A549 (cell line): ENCODE measurements at regions not wholly inside any gene's neighbourhood (a gene's known extent, or its start where the extent isn't known, plus 50 kb on each side); places are given as distances from the start of the nearest gene placed in this dataset.

Experiments used
- NPAS2 ChIP-seq: fragments of 250-450 bp; sonication (Bioruptor Pico); IDR thresholded peaks from 2 replicates; pipeline ENCODE4 v1.8.0; 2022; ENCODE audit warnings: mild to moderate bottlenecking, moderate library complexity, borderline replicate concordance
- PHF8 ChIP-seq: fragments of 200-600 bp; sonication (generic); IDR thresholded peaks from 2 replicates; pipeline ENCODE4 v1.6.1; 2016; ENCODE audit warnings: low read depth, mild to moderate bottlenecking, antibody characterized with exemption, moderate library complexity, borderline replicate concordance
- RAD21 ChIP-seq, 2 experiments: fragments of >200 bp in 1 of 2; sonication (Bioruptor Twin) in 1 of 2; formaldehyde crosslinking in 1 of 2; IDR thresholded peaks in 1 of 2; conservative IDR thresholded peaks in 1 of 2; 2 replicates in 1 of 2; 3 replicates in 1 of 2; pipeline ENCODE4 v1.6.1; 2012 to 2018; ENCODE audit warnings: inconsistent platforms in 1 of 2
- TF ChIP-seq, protein P1 (sequence below): fragments of >200 bp; sonication (Bioruptor Twin); formaldehyde crosslinking; IDR thresholded peaks from 3 replicates; pipeline ENCODE4 v1.5.1; 2016
- TF ChIP-seq, protein P2 (sequence below): fragments of 200-600 bp; sonication (generic); IDR thresholded peaks from 2 replicates; pipeline ENCODE4 v1.6.1; 2016; ENCODE audit warnings: antibody characterized with exemption, mild to moderate bottlenecking, moderate library complexity
- TF ChIP-seq, protein P3 (sequence below): fragments of 450-650 bp; IDR thresholded peaks from 2 replicates; pipeline ENCODE4 v1.6.1; 2014; ENCODE audit warnings: antibody characterized with exemption

DNA sequence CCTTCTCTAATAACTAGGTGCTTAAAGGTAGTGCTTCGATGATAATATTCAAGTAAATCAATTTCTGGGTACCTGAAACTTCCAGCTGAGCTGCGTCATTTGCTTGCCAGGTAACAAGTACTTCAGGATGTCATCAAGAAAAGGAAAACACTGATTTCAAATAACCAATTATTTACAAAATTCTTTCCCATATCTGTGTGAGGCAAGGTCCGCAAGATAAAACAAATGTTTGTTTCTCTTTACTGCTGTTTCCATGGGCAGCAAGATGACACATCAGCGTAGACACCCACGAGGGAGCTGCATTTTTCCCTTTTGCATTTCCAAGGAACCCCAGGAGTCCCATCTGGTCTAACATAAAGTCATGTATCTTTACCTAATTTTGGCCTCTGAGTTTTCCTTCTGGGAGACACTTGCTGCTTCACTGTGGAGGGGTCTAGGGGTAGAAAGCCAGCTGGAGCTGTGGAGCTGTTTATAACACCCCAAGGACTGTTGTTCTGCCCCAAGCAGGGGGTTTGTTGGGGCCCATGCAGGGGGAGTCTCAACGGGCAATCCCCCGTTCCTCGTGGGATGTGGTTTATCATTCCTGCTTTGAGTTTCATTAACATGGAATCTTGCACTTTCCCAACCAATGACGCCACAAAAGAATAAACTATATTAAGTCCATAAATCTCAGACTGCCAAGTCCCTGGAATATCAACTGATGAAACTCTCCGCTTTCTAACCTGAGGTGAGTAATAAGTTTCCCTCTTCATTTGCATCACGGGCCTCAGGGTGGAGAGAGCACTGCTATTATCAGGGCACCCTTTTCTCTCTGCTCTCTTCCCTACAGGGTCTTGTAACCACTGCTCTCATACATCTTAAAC, 112.8 kb upstream of the PELI2 start:
- TF ChIP-seq, protein P1, sequence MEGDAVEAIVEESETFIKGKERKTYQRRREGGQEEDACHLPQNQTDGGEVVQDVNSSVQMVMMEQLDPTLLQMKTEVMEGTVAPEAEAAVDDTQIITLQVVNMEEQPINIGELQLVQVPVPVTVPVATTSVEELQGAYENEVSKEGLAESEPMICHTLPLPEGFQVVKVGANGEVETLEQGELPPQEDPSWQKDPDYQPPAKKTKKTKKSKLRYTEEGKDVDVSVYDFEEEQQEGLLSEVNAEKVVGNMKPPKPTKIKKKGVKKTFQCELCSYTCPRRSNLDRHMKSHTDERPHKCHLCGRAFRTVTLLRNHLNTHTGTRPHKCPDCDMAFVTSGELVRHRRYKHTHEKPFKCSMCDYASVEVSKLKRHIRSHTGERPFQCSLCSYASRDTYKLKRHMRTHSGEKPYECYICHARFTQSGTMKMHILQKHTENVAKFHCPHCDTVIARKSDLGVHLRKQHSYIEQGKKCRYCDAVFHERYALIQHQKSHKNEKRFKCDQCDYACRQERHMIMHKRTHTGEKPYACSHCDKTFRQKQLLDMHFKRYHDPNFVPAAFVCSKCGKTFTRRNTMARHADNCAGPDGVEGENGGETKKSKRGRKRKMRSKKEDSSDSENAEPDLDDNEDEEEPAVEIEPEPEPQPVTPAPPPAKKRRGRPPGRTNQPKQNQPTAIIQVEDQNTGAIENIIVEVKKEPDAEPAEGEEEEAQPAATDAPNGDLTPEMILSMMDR: no peak
- TF ChIP-seq PHF8: no peak
- TF ChIP-seq, protein P2, sequence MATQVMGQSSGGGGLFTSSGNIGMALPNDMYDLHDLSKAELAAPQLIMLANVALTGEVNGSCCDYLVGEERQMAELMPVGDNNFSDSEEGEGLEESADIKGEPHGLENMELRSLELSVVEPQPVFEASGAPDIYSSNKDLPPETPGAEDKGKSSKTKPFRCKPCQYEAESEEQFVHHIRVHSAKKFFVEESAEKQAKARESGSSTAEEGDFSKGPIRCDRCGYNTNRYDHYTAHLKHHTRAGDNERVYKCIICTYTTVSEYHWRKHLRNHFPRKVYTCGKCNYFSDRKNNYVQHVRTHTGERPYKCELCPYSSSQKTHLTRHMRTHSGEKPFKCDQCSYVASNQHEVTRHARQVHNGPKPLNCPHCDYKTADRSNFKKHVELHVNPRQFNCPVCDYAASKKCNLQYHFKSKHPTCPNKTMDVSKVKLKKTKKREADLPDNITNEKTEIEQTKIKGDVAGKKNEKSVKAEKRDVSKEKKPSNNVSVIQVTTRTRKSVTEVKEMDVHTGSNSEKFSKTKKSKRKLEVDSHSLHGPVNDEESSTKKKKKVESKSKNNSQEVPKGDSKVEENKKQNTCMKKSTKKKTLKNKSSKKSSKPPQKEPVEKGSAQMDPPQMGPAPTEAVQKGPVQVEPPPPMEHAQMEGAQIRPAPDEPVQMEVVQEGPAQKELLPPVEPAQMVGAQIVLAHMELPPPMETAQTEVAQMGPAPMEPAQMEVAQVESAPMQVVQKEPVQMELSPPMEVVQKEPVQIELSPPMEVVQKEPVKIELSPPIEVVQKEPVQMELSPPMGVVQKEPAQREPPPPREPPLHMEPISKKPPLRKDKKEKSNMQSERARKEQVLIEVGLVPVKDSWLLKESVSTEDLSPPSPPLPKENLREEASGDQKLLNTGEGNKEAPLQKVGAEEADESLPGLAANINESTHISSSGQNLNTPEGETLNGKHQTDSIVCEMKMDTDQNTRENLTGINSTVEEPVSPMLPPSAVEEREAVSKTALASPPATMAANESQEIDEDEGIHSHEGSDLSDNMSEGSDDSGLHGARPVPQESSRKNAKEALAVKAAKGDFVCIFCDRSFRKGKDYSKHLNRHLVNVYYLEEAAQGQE: no peak
- no peak for TF ChIP-seq NPAS2 (CRISPR knock-in tag)
- TF ChIP-seq, protein P3, sequence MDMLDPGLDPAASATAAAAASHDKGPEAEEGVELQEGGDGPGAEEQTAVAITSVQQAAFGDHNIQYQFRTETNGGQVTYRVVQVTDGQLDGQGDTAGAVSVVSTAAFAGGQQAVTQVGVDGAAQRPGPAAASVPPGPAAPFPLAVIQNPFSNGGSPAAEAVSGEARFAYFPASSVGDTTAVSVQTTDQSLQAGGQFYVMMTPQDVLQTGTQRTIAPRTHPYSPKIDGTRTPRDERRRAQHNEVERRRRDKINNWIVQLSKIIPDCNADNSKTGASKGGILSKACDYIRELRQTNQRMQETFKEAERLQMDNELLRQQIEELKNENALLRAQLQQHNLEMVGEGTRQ: no peak
- TF ChIP-seq RAD21 (conservative IDR thresholded peaks at IDR 0.05 in 1 of 2, IDR thresholded peaks at IDR 0.05 in 1 of 2): no peak
